ENCODE measurements at regions not wholly inside any gene's neighbourhood (a gene's known extent, or its start where the extent isn't known, plus 50 kb on each side); places are given as distances from the start of the nearest gene placed in this dataset.

DNA sequence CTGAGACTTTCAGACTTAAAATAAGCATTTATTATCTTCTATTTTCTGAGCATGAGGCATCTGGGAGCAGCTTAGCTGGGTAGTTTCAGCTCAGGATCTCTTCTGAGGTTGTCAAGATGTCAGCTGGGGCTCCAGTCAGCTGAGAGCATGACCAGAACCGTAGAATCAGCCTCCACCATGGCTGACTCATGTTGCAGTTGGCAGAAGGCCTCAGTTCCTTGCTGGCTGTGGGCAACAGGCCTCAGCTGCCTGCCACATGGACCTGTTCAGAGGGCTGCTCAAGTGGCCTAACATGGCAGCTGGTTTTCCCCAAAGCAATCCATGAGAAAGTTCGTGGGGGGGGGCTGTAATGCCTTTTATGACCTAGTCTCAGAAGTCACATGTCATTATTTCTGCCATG lies 142.3 kb downstream of the LY86 start:
- TF ChIP-seq, protein P1, sequence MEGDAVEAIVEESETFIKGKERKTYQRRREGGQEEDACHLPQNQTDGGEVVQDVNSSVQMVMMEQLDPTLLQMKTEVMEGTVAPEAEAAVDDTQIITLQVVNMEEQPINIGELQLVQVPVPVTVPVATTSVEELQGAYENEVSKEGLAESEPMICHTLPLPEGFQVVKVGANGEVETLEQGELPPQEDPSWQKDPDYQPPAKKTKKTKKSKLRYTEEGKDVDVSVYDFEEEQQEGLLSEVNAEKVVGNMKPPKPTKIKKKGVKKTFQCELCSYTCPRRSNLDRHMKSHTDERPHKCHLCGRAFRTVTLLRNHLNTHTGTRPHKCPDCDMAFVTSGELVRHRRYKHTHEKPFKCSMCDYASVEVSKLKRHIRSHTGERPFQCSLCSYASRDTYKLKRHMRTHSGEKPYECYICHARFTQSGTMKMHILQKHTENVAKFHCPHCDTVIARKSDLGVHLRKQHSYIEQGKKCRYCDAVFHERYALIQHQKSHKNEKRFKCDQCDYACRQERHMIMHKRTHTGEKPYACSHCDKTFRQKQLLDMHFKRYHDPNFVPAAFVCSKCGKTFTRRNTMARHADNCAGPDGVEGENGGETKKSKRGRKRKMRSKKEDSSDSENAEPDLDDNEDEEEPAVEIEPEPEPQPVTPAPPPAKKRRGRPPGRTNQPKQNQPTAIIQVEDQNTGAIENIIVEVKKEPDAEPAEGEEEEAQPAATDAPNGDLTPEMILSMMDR (IDR thresholded peaks at IDR 0.05) = no peak
- TF ChIP-seq POLR2A (IDR thresholded peaks at IDR 0.05) (no peak), POLR2AphosphoS5 (IDR thresholded peaks at IDR 0.05) (no peak)
